H9 (cell line): ENCODE measurements at regions not wholly inside any gene's neighbourhood (a gene's known extent, or its start where the extent isn't known, plus 50 kb on each side); places are given as distances from the start of the nearest gene placed in this dataset.

Experiments
- DNase-seq: peaks from one replicate; pipeline ENCODE4 v3.0.0-alpha.2; 2017
- H2AFZ ChIP-seq: one replicate; pipeline ENCODE4 v1.6.1; 2013; ENCODE audit warnings: mild to moderate bottlenecking, low read length, control low read depth, moderate library complexity
- H2AK5ac ChIP-seq: 2 replicates; pipeline ENCODE4 v1.6.1; 2013; ENCODE audit warnings: low read length, control low read depth, mixed read lengths; ENCODE audit not compliant: insufficient read length
- H2BK120ac ChIP-seq: one replicate; pipeline ENCODE4 v1.6.1; 2013; ENCODE audit warnings: low read depth, mild to moderate bottlenecking, low read length, control low read depth, inconsistent platforms; ENCODE audit not compliant: poor library complexity, severe bottlenecking
- H2BK12ac ChIP-seq: 2 replicates; pipeline ENCODE4 v1.6.1; 2013; ENCODE audit warnings: low read length, control low read depth, mixed read lengths, low read depth; ENCODE audit not compliant: insufficient read length
- H2BK15ac ChIP-seq: 2 replicates; pipeline ENCODE4 v1.6.1; 2013; ENCODE audit warnings: low read depth, low read length, control low read depth
- H2BK20ac ChIP-seq: one replicate; pipeline ENCODE4 v1.6.1; 2013; ENCODE audit warnings: low read depth, mild to moderate bottlenecking, low read length, control low read depth, inconsistent platforms; ENCODE audit not compliant: poor library complexity, severe bottlenecking
- H2BK5ac ChIP-seq: 2 replicates; pipeline ENCODE4 v1.6.1; 2013; ENCODE audit warnings: low read length, control low read depth, mixed read lengths; ENCODE audit not compliant: insufficient read length
- H3K14ac ChIP-seq: 2 replicates; pipeline ENCODE4 v1.6.1; 2013; ENCODE audit warnings: low read length, control low read depth; ENCODE audit not compliant: insufficient read depth
- H3K18ac ChIP-seq: 2 replicates; pipeline ENCODE4 v1.6.1; 2013; ENCODE audit warnings: low read depth, mild to moderate bottlenecking, mixed read lengths, low read length, control low read depth; ENCODE audit not compliant: insufficient read length
- H3K23ac ChIP-seq: 2 replicates; pipeline ENCODE4 v1.6.1; 2013; ENCODE audit warnings: low read length, control low read depth, mixed read lengths, low read depth; ENCODE audit not compliant: insufficient read length
- H3K23me2 ChIP-seq: 2 replicates; pipeline ENCODE4 v1.6.1; 2013; ENCODE audit warnings: low read depth, mild to moderate bottlenecking, mixed read lengths, low read length, control low read depth; ENCODE audit not compliant: insufficient read length, poor library complexity, severe bottlenecking
- H3K27ac ChIP-seq: 2 replicates; pipeline ENCODE4 v1.5.1; 2013; ENCODE audit warnings: low read length, control low read depth, mixed read lengths, low read depth; ENCODE audit not compliant: insufficient read length
- H3K27me3 ChIP-seq: 2 replicates; pipeline ENCODE4 v1.6.1; 2013; ENCODE audit warnings: low read length, control low read depth, inconsistent platforms; ENCODE audit not compliant: insufficient read depth
- H3K4ac ChIP-seq: 2 replicates; pipeline ENCODE4 v1.6.1; 2013; ENCODE audit warnings: low read depth, mild to moderate bottlenecking, control low read depth, inconsistent platforms, low read length, moderate library complexity
- H3K4me1 ChIP-seq: 2 replicates; pipeline ENCODE4 v1.6.1; 2013; ENCODE audit warnings: low read length, control low read depth, inconsistent platforms; ENCODE audit not compliant: insufficient read depth
- H3K4me2 ChIP-seq: 2 replicates; pipeline ENCODE4 v1.6.1; 2013; ENCODE audit warnings: low read length, control low read depth, mixed read lengths; ENCODE audit not compliant: insufficient read length, insufficient read depth
- H3K56ac ChIP-seq: 2 replicates; pipeline ENCODE4 v1.6.1; 2013; ENCODE audit warnings: low read depth, mild to moderate bottlenecking, mixed read lengths, low read length, control low read depth; ENCODE audit not compliant: insufficient read length
- H3K79me1 ChIP-seq: 2 replicates; pipeline ENCODE4 v1.6.1; 2013; ENCODE audit warnings: low read depth, mild to moderate bottlenecking, moderate library complexity, low read length, control low read depth, inconsistent platforms; ENCODE audit not compliant: insufficient read depth, poor library complexity, severe bottlenecking
- H3K79me2 ChIP-seq: 2 replicates; pipeline ENCODE4 v1.6.1; 2013; ENCODE audit warnings: low read length, control low read depth, inconsistent platforms; ENCODE audit not compliant: insufficient read depth
- H3K9ac ChIP-seq: 2 replicates; pipeline ENCODE4 v1.6.1; 2013; ENCODE audit warnings: low read length, control low read depth, mixed read lengths; ENCODE audit not compliant: insufficient read length; ENCODE audit errors: extremely low read depth
- H3K9me3 ChIP-seq: one replicate; pipeline ENCODE4 v1.6.1; 2013; ENCODE audit warnings: low read depth, low read length, inconsistent platforms; ENCODE audit not compliant: control insufficient read depth
- H3T11ph ChIP-seq: one replicate; pipeline ENCODE4 v1.6.1; 2013; ENCODE audit warnings: mild to moderate bottlenecking, low read length, control low read depth, inconsistent platforms
- H4K20me1 ChIP-seq: one replicate; pipeline ENCODE4 v1.6.1; 2013; ENCODE audit not compliant: control insufficient read depth, insufficient read length, insufficient read depth
- H4K5ac ChIP-seq: 2 replicates; pipeline ENCODE4 v1.6.1; 2013; ENCODE audit warnings: low read depth, mild to moderate bottlenecking, mixed read lengths, low read length, control low read depth; ENCODE audit not compliant: insufficient read length
- H4K8ac ChIP-seq: replicated peaks from 2 replicates; pipeline ENCODE4 v1.6.1; 2013; ENCODE audit warnings: low read length, control low read depth, mixed read lengths, low read depth; ENCODE audit not compliant: insufficient read length
- H4K91ac ChIP-seq: 2 replicates; pipeline ENCODE4 v1.6.1; 2013; ENCODE audit warnings: low read depth, mild to moderate bottlenecking, moderate library complexity, mixed read lengths, low read length, control low read depth; ENCODE audit not compliant: insufficient read length
- H3K27ac Mint-ChIP-seq, 3 experiments: 2 replicates in 2 of 3; 3 replicates in 1 of 3; pipeline ENCODE4 v1.8.0; 2020 to 2021; ENCODE audit warnings: mixed read lengths in 3 of 3, mild to moderate bottlenecking in 1 of 3, moderate library complexity in 1 of 3
- H3K27me3 Mint-ChIP-seq: 2 replicates; pipeline ENCODE4 v1.8.0; 2021; ENCODE audit warnings: low read depth, mild to moderate bottlenecking, moderate library complexity, mixed read lengths
- H3K36me3 Mint-ChIP-seq, 3 experiments: 2 replicates in 2 of 3; 3 replicates in 1 of 3; pipeline ENCODE4 v1.8.0; 2020 to 2021; ENCODE audit warnings: low read depth in 3 of 3, mixed read lengths in 3 of 3; ENCODE audit not compliant: insufficient read depth in 1 of 3
- H3K4me1 Mint-ChIP-seq, 2 experiments: 2 replicates each; pipeline ENCODE4 v1.8.0; 2020; ENCODE audit warnings: mixed read lengths in 2 of 2
- H3K4me3 Mint-ChIP-seq, 2 experiments: 2 replicates in 1 of 2; 3 replicates in 1 of 2; pipeline ENCODE4 v1.8.0; 2020 to 2021; ENCODE audit warnings: mild to moderate bottlenecking in 2 of 2, mixed read lengths in 2 of 2, moderate library complexity in 1 of 2
- H3K9me3 Mint-ChIP-seq, 2 experiments: 2 replicates in 1 of 2; 3 replicates in 1 of 2; pipeline ENCODE4 v1.8.0; 2020; ENCODE audit warnings: mild to moderate bottlenecking in 2 of 2, mixed read lengths in 2 of 2, moderate library complexity in 1 of 2
- WGBS: extraction: QIAGEN DNeasy Blood & Tissue Kit; methylation state at CpG from one replicate; pipeline ENCODE4 v1.1.7; 2013; ENCODE audit warnings: missing lambda C conversion rate, low lambda C conversion rate, mixed read lengths; ENCODE audit not compliant: insufficient read length; ENCODE audit errors: extremely low coverage; 5-methylcytosine and 5-hydroxymethylcytosine counted together
- TF ChIP-seq, protein P1 (sequence below): fragments of 200-600 bp; sonication (generic); conservative IDR thresholded peaks from 3 replicates; pipeline ENCODE4 v1.8.0; 2021; ENCODE audit warnings: antibody characterized with exemption, mild to moderate bottlenecking

DNA sequence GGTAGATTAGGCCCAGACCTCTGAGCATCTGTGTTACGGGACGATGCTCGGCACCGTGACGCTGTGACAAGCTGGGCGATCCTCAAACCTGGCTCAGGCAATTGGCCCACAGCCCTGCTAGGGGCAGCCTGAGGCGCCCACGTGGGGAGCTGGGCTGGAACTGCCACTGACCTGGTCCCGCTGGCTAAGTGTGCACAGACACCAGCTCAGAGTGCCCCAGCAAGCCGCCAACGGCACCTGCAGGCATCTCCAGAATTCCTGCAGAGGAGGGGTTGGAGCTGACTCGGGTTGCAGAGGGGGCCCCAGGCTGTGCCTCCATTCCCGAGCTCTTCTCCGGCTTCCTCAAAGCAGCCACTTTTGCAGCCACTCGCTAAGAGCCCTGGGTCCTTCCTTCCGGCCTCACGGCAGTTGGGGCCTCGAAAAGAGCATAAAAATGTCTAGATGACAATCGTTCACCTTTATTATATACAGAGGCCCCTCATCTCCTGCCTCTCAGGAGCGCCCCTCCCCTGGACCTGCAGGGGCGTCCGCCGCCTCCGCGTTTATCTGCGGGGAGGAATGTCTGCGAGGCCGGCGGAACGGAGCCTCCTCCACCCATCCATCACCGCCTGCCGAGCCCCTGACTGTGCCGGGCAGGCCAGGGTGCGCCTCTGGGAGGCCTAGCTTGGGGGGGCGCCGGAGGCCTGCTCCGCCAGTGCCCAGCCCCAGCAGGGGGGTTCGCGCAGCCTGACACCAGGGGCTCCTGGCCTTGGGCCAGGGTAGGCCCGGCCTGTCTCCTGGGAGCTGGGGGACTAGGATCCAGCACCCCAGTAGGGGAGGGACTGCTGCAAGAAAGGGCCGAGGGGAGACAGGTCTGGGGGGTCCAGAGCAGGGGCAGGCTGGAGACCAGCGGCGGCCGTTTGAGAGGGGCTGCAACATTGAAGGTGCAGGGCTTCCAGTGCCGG lies 144.9 kb downstream of the BARX1 start:
- H3K27ac Mint-ChIP-seq, result no peak overlapping the region
- Histone ChIP-seq H3K4me1 (no peaks in the 10 kb centered on the region; the same call in 1 of the 2 replicates), H4K91ac (no peak overlapping the region), H3K14ac (no peak overlapping the region; the same call in 1 of the 2 replicates), H2BK20ac (no peak overlapping the region), H3K23ac (no peak overlapping the region), H2BK120ac (no peak overlapping the region), H3K79me1 (no peaks in the 10 kb centered on the region), H2BK12ac (no peak overlapping the region), H2BK5ac (no peak overlapping the region), H3K9me3 (no peaks in the 10 kb centered on the region), H3K4ac (no peak overlapping the region), H3T11ph (no peak overlapping the region), H3K9ac (no peak overlapping the region), H2BK15ac (no peak overlapping the region), H3K27me3 (no peaks in the 10 kb centered on the region), H3K79me2 (no peaks in the 10 kb centered on the region), H3K18ac (no peak overlapping the region), H4K5ac (no peak overlapping the region), H2AFZ (no peak overlapping the region), H3K23me2 (no peaks in the 10 kb centered on the region), H4K8ac (no peak overlapping the region), H2AK5ac (no peak overlapping the region), H3K56ac (no peak overlapping the region), H3K27ac (no peak overlapping the region), H4K20me1 (no peaks in the 10 kb centered on the region), H3K4me2 (no peak overlapping the region)
- no peak overlapping the region for H3K4me3 Mint-ChIP-seq
- TF ChIP-seq, protein P1, sequence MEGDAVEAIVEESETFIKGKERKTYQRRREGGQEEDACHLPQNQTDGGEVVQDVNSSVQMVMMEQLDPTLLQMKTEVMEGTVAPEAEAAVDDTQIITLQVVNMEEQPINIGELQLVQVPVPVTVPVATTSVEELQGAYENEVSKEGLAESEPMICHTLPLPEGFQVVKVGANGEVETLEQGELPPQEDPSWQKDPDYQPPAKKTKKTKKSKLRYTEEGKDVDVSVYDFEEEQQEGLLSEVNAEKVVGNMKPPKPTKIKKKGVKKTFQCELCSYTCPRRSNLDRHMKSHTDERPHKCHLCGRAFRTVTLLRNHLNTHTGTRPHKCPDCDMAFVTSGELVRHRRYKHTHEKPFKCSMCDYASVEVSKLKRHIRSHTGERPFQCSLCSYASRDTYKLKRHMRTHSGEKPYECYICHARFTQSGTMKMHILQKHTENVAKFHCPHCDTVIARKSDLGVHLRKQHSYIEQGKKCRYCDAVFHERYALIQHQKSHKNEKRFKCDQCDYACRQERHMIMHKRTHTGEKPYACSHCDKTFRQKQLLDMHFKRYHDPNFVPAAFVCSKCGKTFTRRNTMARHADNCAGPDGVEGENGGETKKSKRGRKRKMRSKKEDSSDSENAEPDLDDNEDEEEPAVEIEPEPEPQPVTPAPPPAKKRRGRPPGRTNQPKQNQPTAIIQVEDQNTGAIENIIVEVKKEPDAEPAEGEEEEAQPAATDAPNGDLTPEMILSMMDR, result no peak
- peaks cover 24 to 40% of the 10 kb centered on the region in 2 experiments for H3K4me1 Mint-ChIP-seq
- H3K9me3 Mint-ChIP-seq, result peaks cover 4 to 5% of the 10 kb centered on the region in 2 experiments; a peak in 1 of 5 replicates
- WGBS, result no CpG with 5 or more reads among the region's 45 CpGs
- peaks cover 13% of the 10 kb centered on the region for H3K27me3 Mint-ChIP-seq
- no peaks in the 10 kb centered on the region for H3K36me3 Mint-ChIP-seq
- peak; percentile 64 for DNase-seq
